Lung (tissue), 11 donors: ENCODE measurements at regions not wholly inside any gene's neighbourhood (a gene's known extent, or its start where the extent isn't known, plus 50 kb on each side); places are given as distances from the start of the nearest gene placed in this dataset.

Source experiments
- ATAC-seq: fragments of 200-7000 bp; cut with Tn5 transposase; one replicate; pipeline ENCODE4 v1.9.1; 2020; ENCODE audit warnings: moderate number of reproducible peaks; ENCODE audit not compliant: insufficient read depth, low FRiP score
- DNase-seq, 3 donors: peaks; one replicate each; pipeline ENCODE4 v3.0.0-alpha.2; 2013 to 2017
- H3K27ac ChIP-seq, 2 donors: one replicate each; pipeline ENCODE4 v1.5.1; 2013; ENCODE audit warnings: mild to moderate bottlenecking in 2 of 2, moderate library complexity in 2 of 2, control low read depth in 1 of 2, inconsistent platforms in 1 of 2, low read depth in 1 of 2, low read length in 1 of 2
- H3K27me3 ChIP-seq, 3 donors: one replicate each; pipeline ENCODE4 v1.5.1; 2013; ENCODE audit warnings: low read length in 2 of 3; ENCODE audit not compliant: control insufficient read depth in 3 of 3, insufficient read depth in 3 of 3
- H3K36me3 ChIP-seq, 4 donors: one replicate each; pipeline ENCODE4 v1.5.1; 2013; ENCODE audit warnings: low read length in 4 of 4, mild to moderate bottlenecking in 1 of 4, moderate library complexity in 1 of 4; ENCODE audit not compliant: control insufficient read depth in 4 of 4, insufficient read depth in 4 of 4
- H3K4me1 ChIP-seq, 5 donors: one replicate each; pipeline ENCODE4 v1.5.1; 2013; ENCODE audit warnings: low read length in 5 of 5, mild to moderate bottlenecking in 2 of 5, moderate library complexity in 1 of 5; ENCODE audit not compliant: control insufficient read depth in 5 of 5, insufficient read depth in 5 of 5
- H3K4me3 ChIP-seq: one replicate; pipeline ENCODE4 v1.5.1; 2013; ENCODE audit warnings: mild to moderate bottlenecking, control low read depth, moderate library complexity
- H3K9ac ChIP-seq, 2 donors: one replicate each; pipeline ENCODE4 v1.5.1; 2013; ENCODE audit warnings: low read length in 2 of 2, control low read depth in 1 of 2; ENCODE audit not compliant: insufficient read depth in 1 of 2
- H3K9me3 ChIP-seq, 4 donors: one replicate each; pipeline ENCODE4 v1.5.1; 2013; ENCODE audit warnings: low read length in 3 of 4, mild to moderate bottlenecking in 1 of 4, moderate library complexity in 1 of 4; ENCODE audit not compliant: control insufficient read depth in 4 of 4, insufficient read depth in 3 of 4
- CTCF ChIP-seq: IDR thresholded peaks from 2 replicates; pipeline ENCODE4 v1.5.1; 2012; ENCODE audit warnings: mild to moderate bottlenecking; ENCODE audit errors: control extremely low read depth, extremely low read depth
- WGBS, 2 donors: extraction: QIAGEN DNeasy Blood & Tissue Kit; methylation state at CpG; one replicate each; pipeline ENCODE4 v1.1.7; 2013; 5-methylcytosine and 5-hydroxymethylcytosine counted together
- donor health status: control.
- donor health status: control.
- donor health status: Bipolar disorder and iron deficiency.
- donor health status: healthy.
- donor health status: DM: yes; HTN: yes; CAD: no.

GRCh38 chr16:64158941-64159588, 962.8 kb downstream of the CDH11 start:
- no peak for ATAC-seq
- Histone ChIP-seq H3K36me3 (no peaks in the 10 kb centered on the region), H3K9ac (no peak overlapping the region), H3K9me3 (no peaks in the 10 kb centered on the region), H3K4me3 (no peak overlapping the region), H3K27me3 (no peaks in the 10 kb centered on the region), H3K4me1 (peaks cover 0 to 4% (median 0%) of the 10 kb centered on the region in 5 donors), H3K27ac (no peak overlapping the region)
- WGBS, 2 donors: 91 to 95% methylated on average over 2 of the region's 2 CpGs
- no peak for DNase-seq
- TF ChIP-seq CTCF: no peak

GRCh38 chr16:64153718-64154117, 968.1 kb downstream of the CDH11 start:
- peaks cover 0 to 2% (median 0%) of the 10 kb centered on the region in 4 donors for H3K9me3 ChIP-seq
- TF ChIP-seq CTCF: no peak
- no peak overlapping the region for H3K27ac ChIP-seq
- peaks cover 0 to 3% (median 0%) of the 10 kb centered on the region in 5 donors for H3K4me1 ChIP-seq
- H3K36me3 ChIP-seq: no peaks in the 10 kb centered on the region
- no peaks in the 10 kb centered on the region for H3K27me3 ChIP-seq
- WGBS, 2 donors: 81 to 90% methylated on average over 3 of the region's 3 CpGs
- H3K4me3 ChIP-seq: no peak overlapping the region
- DNase-seq (no peak), ATAC-seq (no peak)
- no peak overlapping the region for H3K9ac ChIP-seq

GRCh38 chr16:64151990-64152767, 969.7 kb downstream of the CDH11 start:
- Histone ChIP-seq H3K36me3 (no peaks in the 10 kb centered on the region), H3K4me3 (no peak overlapping the region), H3K4me1 (peaks cover 0 to 3% (median 0%) of the 10 kb centered on the region in 5 donors), H3K9me3 (peaks cover 0 to 2% (median 0%) of the 10 kb centered on the region in 4 donors), H3K27me3 (no peaks in the 10 kb centered on the region), H3K27ac (no peak overlapping the region), H3K9ac (no peak overlapping the region)
- TF ChIP-seq CTCF: no peak
- DNase-seq: no peak
- 85 to 91% methylated on average over 5 of the region's 5 CpGs for WGBS, 2 donors
- ATAC-seq: no peak
